SK-N-SH treated with all-trans-retinoic acid at 6 μM for 48 hours (cell line): ENCODE measurements at regions not wholly inside any gene's neighbourhood (a gene's known extent, or its start where the extent isn't known, plus 50 kb on each side); places are given as distances from the start of the nearest gene placed in this dataset.

Source experiments
- ATAC-seq: fragments of 200-7000 bp; cut with Tn5 transposase; 3 replicates; pipeline ENCODE4 v1.9.1; 2020; ENCODE audit warnings: mild to moderate bottlenecking, moderate library complexity
- ARNTL ChIP-seq: fragments of 450-650 bp; formaldehyde crosslinking; IDR thresholded peaks from 2 replicates; pipeline ENCODE4 v1.5.0; 2020; ENCODE audit warnings: low read depth, mild to moderate bottlenecking, moderate library complexity, borderline replicate concordance
- BACH2 ChIP-seq: fragments of 250-450 bp; sonication (Bioruptor Pico); IDR thresholded peaks from 2 replicates; pipeline ENCODE4 v1.9.0; 2021; ENCODE audit warnings: mild to moderate bottlenecking, borderline replicate concordance
- CSDC2 ChIP-seq: fragments of 250-450 bp; sonication (Bioruptor Pico); IDR thresholded peaks from 2 replicates; pipeline ENCODE4 v1.5.0; 2020; ENCODE audit warnings: mild to moderate bottlenecking, moderate library complexity
- ESRRG ChIP-seq: fragments of 250-450 bp; sonication (Bioruptor Pico); IDR thresholded peaks from 2 replicates; pipeline ENCODE4 v1.6.1; 2021; ENCODE audit warnings: mild to moderate bottlenecking
- GLIS3 ChIP-seq: fragments of 250-450 bp; sonication (Bioruptor Pico); IDR thresholded peaks from 2 replicates; pipeline ENCODE4 v1.5.0; 2020; ENCODE audit warnings: mild to moderate bottlenecking, moderate library complexity
- ISL1 ChIP-seq: fragments of 250-450 bp; sonication (Bioruptor Pico); IDR thresholded peaks from 2 replicates; pipeline ENCODE4 v2.1.2; 2022; ENCODE audit warnings: mild to moderate bottlenecking, moderate library complexity
- OSR1 ChIP-seq: fragments of 250-450 bp; sonication (Bioruptor Pico); IDR thresholded peaks from 2 replicates; pipeline ENCODE4 v1.8.0; 2022; ENCODE audit warnings: moderate library complexity, mild to moderate bottlenecking, inconsistent platforms
- PPARA ChIP-seq: fragments of 250-450 bp; sonication (Bioruptor Pico); IDR thresholded peaks from 2 replicates; pipeline ENCODE4 v1.5.0; 2020; ENCODE audit warnings: mild to moderate bottlenecking, borderline replicate concordance
- RARB ChIP-seq: fragments of 250-450 bp; sonication (Bioruptor Pico); IDR thresholded peaks from 2 replicates; pipeline ENCODE4 v1.8.0; 2021; ENCODE audit warnings: mild to moderate bottlenecking, moderate library complexity
- SNAI2 ChIP-seq: fragments of 250-450 bp; sonication (Bioruptor Pico); IDR thresholded peaks from 2 replicates; pipeline ENCODE4 v1.5.0; 2020; ENCODE audit warnings: mild to moderate bottlenecking, moderate library complexity
- TCF4 ChIP-seq: fragments of 250-450 bp; sonication (Bioruptor Pico); IDR thresholded peaks from 2 replicates; pipeline ENCODE4 v1.8.0; 2021; ENCODE audit warnings: mild to moderate bottlenecking, moderate library complexity, borderline replicate concordance
- TOX ChIP-seq: fragments of 250-450 bp; sonication (Bioruptor Pico); IDR thresholded peaks from 2 replicates; pipeline ENCODE4 v1.8.0; 2021; ENCODE audit warnings: mild to moderate bottlenecking, moderate library complexity, borderline replicate concordance
- TSHZ2 ChIP-seq: fragments of 250-450 bp; sonication (Bioruptor Pico); IDR thresholded peaks from 2 replicates; pipeline ENCODE4 v1.5.0; 2020; ENCODE audit warnings: mild to moderate bottlenecking, moderate library complexity
- ZC3H10 ChIP-seq: fragments of 250-450 bp; sonication (Bioruptor Pico); IDR thresholded peaks from 2 replicates; pipeline ENCODE4 v1.5.1; 2021; ENCODE audit warnings: mild to moderate bottlenecking, moderate library complexity
- ZFP3 ChIP-seq: fragments of 250-450 bp; sonication (Bioruptor Pico); IDR thresholded peaks from 2 replicates; pipeline ENCODE4 v1.5.0; 2020; ENCODE audit warnings: mild to moderate bottlenecking, moderate library complexity
- ZFP30 ChIP-seq: fragments of 450-650 bp; formaldehyde crosslinking; IDR thresholded peaks from 2 replicates; pipeline ENCODE4 v1.5.0; 2022; ENCODE audit warnings: mild to moderate bottlenecking, moderate library complexity
- ZNF565 ChIP-seq: fragments of 450-650 bp; formaldehyde crosslinking; conservative IDR thresholded peaks from 2 replicates; pipeline ENCODE4 v1.5.0; 2020; ENCODE audit warnings: low read depth, mild to moderate bottlenecking, moderate library complexity
- ZNF70 ChIP-seq: fragments of 450-650 bp; formaldehyde crosslinking; IDR thresholded peaks from 2 replicates; pipeline ENCODE4 v1.5.0; 2020; ENCODE audit warnings: mild to moderate bottlenecking, moderate library complexity
- ZNF8 ChIP-seq: fragments of 450-650 bp; formaldehyde crosslinking; IDR thresholded peaks from 2 replicates; pipeline ENCODE4 v1.5.0; 2020; ENCODE audit warnings: mild to moderate bottlenecking, moderate library complexity
- TF ChIP-seq, protein P1 (sequence below): fragments of 250-450 bp; sonication (Bioruptor Pico); IDR thresholded peaks from 2 replicates; pipeline ENCODE4 v1.5.1; 2020; ENCODE audit warnings: low read depth, mild to moderate bottlenecking, moderate library complexity
- TF ChIP-seq, protein P2 (sequence below): fragments of 250-450 bp; sonication (Bioruptor Pico); IDR thresholded peaks from 2 replicates; pipeline ENCODE4 v1.5.1; 2021; ENCODE audit warnings: mild to moderate bottlenecking, moderate library complexity
- TF ChIP-seq, protein P3 (sequence below): fragments of 250-450 bp; sonication (Bioruptor Pico); IDR thresholded peaks from 2 replicates; pipeline ENCODE4 v1.8.0; 2020; ENCODE audit warnings: mild to moderate bottlenecking, moderate library complexity, borderline replicate concordance
- TF ChIP-seq, protein P4 (sequence below): fragments of 250-450 bp; sonication (Bioruptor Pico); IDR thresholded peaks from 2 replicates; pipeline ENCODE4 v1.8.0; 2021; ENCODE audit warnings: low read depth, mild to moderate bottlenecking, moderate library complexity, borderline replicate concordance

DNA sequence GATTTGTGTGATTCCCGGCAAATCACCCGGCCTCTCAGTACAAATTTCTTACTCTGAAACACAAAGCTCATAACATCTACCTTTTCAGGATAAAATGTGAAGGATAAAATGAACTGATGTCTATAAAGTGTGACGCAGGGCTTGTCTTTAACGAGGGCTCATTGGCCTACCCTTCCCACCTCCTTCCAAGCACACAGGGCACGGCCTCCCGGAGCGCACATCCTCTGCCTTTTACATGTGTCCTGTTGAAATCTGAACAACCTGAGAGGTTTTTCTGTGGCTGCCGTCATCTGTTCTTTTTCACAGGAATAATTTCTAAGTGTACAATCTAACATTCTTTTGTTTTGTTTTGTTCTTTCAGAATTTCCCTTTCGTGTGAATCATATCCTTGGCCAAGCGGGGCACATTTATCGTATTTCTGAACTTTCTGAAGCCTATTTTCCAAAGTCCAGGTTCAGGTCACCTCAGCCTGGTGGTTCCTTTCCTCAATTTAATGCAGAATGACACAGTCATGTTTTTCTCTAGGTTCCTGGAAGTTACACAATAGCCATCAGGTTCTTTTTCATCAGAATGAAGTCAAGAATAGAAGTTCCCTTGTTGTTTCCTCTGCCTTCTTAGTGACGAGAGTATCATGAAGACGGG, 53.1 kb upstream of the SPRY1 start:
- no peak for TF ChIP-seq ARNTL (CRISPR knock-in tag)
- TF ChIP-seq ZNF565 (CRISPR knock-in tag) = no peak
- no peak for TF ChIP-seq RARB (CRISPR knock-in tag)
- no peak for TF ChIP-seq GLIS3 (CRISPR knock-in tag)
- TF ChIP-seq ESRRG (CRISPR knock-in tag) = no peak
- TF ChIP-seq SNAI2 (CRISPR knock-in tag) = no peak
- no peak for TF ChIP-seq PPARA
- no peak for TF ChIP-seq ZFP3 (CRISPR knock-in tag)
- TF ChIP-seq CSDC2 (CRISPR knock-in tag) = no peak
- TF ChIP-seq, protein P1, sequence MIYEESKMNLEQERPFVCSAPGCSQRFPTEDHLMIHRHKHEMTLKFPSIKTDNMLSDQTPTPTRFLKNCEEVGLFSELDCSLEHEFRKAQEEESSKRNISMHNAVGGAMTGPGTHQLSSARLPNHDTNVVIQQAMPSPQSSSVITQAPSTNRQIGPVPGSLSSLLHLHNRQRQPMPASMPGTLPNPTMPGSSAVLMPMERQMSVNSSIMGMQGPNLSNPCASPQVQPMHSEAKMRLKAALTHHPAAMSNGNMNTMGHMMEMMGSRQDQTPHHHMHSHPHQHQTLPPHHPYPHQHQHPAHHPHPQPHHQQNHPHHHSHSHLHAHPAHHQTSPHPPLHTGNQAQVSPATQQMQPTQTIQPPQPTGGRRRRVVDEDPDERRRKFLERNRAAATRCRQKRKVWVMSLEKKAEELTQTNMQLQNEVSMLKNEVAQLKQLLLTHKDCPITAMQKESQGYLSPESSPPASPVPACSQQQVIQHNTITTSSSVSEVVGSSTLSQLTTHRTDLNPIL (CRISPR knock-in tag) = no peak
- no peak for TF ChIP-seq TSHZ2 (CRISPR knock-in tag)
- TF ChIP-seq ZC3H10 (CRISPR knock-in tag) = no peak
- TF ChIP-seq, protein P2, sequence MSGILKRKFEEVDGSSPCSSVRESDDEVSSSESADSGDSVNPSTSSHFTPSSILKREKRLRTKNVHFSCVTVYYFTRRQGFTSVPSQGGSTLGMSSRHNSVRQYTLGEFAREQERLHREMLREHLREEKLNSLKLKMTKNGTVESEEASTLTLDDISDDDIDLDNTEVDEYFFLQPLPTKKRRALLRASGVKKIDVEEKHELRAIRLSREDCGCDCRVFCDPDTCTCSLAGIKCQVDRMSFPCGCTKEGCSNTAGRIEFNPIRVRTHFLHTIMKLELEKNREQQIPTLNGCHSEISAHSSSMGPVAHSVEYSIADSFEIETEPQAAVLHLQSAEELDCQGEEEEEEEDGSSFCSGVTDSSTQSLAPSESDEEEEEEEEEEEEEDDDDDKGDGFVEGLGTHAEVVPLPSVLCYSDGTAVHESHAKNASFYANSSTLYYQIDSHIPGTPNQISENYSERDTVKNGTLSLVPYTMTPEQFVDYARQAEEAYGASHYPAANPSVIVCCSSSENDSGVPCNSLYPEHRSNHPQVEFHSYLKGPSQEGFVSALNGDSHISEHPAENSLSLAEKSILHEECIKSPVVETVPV = no peak
- TF ChIP-seq ZNF70 (CRISPR knock-in tag) = no peak
- no peak for TF ChIP-seq ZFP30 (CRISPR knock-in tag)
- TF ChIP-seq TCF4 (CRISPR knock-in tag) = no peak
- TF ChIP-seq, protein P3, sequence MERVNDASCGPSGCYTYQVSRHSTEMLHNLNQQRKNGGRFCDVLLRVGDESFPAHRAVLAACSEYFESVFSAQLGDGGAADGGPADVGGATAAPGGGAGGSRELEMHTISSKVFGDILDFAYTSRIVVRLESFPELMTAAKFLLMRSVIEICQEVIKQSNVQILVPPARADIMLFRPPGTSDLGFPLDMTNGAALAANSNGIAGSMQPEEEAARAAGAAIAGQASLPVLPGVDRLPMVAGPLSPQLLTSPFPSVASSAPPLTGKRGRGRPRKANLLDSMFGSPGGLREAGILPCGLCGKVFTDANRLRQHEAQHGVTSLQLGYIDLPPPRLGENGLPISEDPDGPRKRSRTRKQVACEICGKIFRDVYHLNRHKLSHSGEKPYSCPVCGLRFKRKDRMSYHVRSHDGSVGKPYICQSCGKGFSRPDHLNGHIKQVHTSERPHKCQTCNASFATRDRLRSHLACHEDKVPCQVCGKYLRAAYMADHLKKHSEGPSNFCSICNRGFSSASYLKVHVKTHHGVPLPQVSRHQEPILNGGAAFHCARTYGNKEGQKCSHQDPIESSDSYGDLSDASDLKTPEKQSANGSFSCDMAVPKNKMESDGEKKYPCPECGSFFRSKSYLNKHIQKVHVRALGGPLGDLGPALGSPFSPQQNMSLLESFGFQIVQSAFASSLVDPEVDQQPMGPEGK (CRISPR knock-in tag) = no peak
- no peak for TF ChIP-seq ZNF8
- TF ChIP-seq OSR1 (CRISPR knock-in tag) = no peak
- TF ChIP-seq TOX = no peak
- no peak for ATAC-seq

DNA sequence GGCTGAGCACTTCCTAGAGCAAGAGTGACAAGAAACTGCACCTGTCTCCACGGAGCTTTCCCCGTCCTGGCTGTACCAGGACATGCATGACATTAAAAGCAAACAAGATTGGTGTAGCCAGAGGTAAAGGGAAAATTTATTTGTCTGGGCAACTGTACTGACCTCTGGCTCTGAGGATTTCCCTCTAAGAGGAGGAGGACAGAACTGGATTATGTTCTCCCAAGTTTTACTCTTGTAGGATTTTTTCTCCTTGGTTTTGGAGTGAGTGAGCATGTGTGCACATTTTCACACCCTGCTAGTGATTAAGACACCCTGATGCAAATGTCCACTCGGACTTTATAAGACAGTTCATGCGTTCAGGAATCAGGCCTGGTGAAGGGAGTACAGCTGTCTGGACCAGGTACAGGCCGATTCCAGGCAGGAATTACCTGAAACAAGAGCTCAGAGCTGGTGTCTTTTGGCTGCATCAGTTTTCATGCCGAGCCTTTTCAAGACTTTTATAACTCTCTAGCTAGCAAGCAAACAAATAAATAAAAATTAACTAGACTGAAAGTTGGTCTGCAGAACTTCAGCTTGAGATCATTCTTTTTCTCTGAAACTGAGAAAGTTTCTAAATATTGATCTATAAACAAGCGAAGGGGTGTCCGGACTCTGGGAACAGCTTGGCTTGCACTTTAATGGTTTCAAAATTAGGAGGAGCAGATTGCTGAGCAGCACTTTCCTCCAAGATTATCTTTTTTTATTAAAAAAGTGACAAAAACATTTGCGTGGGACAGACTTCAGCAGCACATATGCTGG, 51.3 kb upstream of the SPRY1 start:
- TF ChIP-seq BACH2 = no peak
- TF ChIP-seq OSR1 (CRISPR knock-in tag) = no peak
- no peak for TF ChIP-seq ISL1 (CRISPR knock-in tag)
- no peak for TF ChIP-seq ZNF8
- no peak for TF ChIP-seq ZFP3 (CRISPR knock-in tag)
- TF ChIP-seq RARB (CRISPR knock-in tag) = no peak
- TF ChIP-seq GLIS3 (CRISPR knock-in tag) = no peak
- no peak for TF ChIP-seq ZC3H10 (CRISPR knock-in tag)
- TF ChIP-seq, protein P2 = no peak
- no peak for TF ChIP-seq ZNF70 (CRISPR knock-in tag)
- TF ChIP-seq, protein P4, sequence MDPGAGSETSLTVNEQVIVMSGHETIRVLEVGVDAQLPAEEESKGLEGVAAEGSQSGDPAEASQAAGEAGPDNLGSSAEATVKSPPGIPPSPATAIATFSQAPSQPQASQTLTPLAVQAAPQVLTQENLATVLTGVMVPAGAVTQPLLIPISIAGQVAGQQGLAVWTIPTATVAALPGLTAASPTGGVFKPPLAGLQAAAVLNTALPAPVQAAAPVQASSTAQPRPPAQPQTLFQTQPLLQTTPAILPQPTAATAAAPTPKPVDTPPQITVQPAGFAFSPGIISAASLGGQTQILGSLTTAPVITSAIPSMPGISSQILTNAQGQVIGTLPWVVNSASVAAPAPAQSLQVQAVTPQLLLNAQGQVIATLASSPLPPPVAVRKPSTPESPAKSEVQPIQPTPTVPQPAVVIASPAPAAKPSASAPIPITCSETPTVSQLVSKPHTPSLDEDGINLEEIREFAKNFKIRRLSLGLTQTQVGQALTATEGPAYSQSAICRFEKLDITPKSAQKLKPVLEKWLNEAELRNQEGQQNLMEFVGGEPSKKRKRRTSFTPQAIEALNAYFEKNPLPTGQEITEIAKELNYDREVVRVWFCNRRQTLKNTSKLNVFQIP (CRISPR knock-in tag) = no peak
- TF ChIP-seq ESRRG (CRISPR knock-in tag) = no peak
- TF ChIP-seq ZFP30 (CRISPR knock-in tag) = no peak
- TF ChIP-seq CSDC2 (CRISPR knock-in tag) = no peak
- no peak for ATAC-seq
